Activated B cell treated with CpG ODN at 0.5 μM for 24 hours (primary cell): ENCODE measurements at regions not wholly inside any gene's neighbourhood (a gene's known extent, or its start where the extent isn't known, plus 50 kb on each side); places are given as distances from the start of the nearest gene placed in this dataset.

Experiments used
- ATAC-seq: fragments of 200-7000 bp; cut with Tn5 transposase; one replicate; pipeline ENCODE4 v1.10.0; 2021; ENCODE audit warnings: low read depth, mild to moderate bottlenecking, moderate library complexity
- CTCF ChIA-PET: fragments of 350-600 bp; sonication (Branson Sonifier 250); formaldehyde crosslinking; loops from one replicate; lab custom pipeline; 2021; ENCODE audit warnings: antibody characterized with exemption; lab: Charles Lee
- POLR2A ChIA-PET: fragments of 350-600 bp; sonication (Branson Sonifier 250); formaldehyde crosslinking; loops from one replicate; lab custom pipeline; 2021; ENCODE audit warnings: antibody characterized with exemption; lab: Charles Lee
- DNase-seq: peaks from one replicate; pipeline ENCODE4 v3.0.0; 2022
- H3K27ac Mint-ChIP-seq: one replicate; pipeline ENCODE4 v1.8.0; 2020; ENCODE audit warnings: mixed read lengths
- H3K27me3 Mint-ChIP-seq: one replicate; pipeline ENCODE4 v1.8.0; 2021; ENCODE audit warnings: mixed read lengths
- H3K36me3 Mint-ChIP-seq: one replicate; pipeline ENCODE4 v1.8.0; 2021; ENCODE audit warnings: low read depth, mixed read lengths
- H3K4me1 Mint-ChIP-seq: one replicate; pipeline ENCODE4 v1.8.0; 2021; ENCODE audit warnings: mixed read lengths
- H3K4me3 Mint-ChIP-seq: one replicate; pipeline ENCODE4 v1.8.0; 2020; ENCODE audit warnings: mild to moderate bottlenecking, mixed read lengths
- H3K9me3 Mint-ChIP-seq: one replicate; pipeline ENCODE4 v1.8.0; 2020; ENCODE audit warnings: mixed read lengths
- CTCF ChIP-seq: fragments of 200-600 bp; IDR thresholded peaks from one replicate; pipeline ENCODE4 v1.8.0; 2022; ENCODE audit warnings: antibody characterized with exemption, mild to moderate bottlenecking
- intact Hi-C: fragments of 100-400 bp; cut with micrococcal nuclease; formaldehyde crosslinking; loops from one replicate; pipeline ENCODE4 v1.15.1; 2024

GRCh38 chr13:56869671-56870070 lies 271.0 kb upstream of the PRR20A start:
- POLR2A ChIA-PET = no interaction called here
- no peak for TF ChIP-seq CTCF
- intact Hi-C loops = no loop called here
- H3K9me3 Mint-ChIP-seq = peaks cover 2% of the 10 kb centered on the region
- ATAC-seq = no peak
- H3K36me3 Mint-ChIP-seq = no peaks in the 10 kb centered on the region
- CTCF ChIA-PET = no interaction called here
- no peak for DNase-seq
- no peak overlapping the region for H3K4me3 Mint-ChIP-seq
- no peaks in the 10 kb centered on the region for H3K27me3 Mint-ChIP-seq
- H3K27ac Mint-ChIP-seq = no peak overlapping the region
- no peaks in the 10 kb centered on the region for H3K4me1 Mint-ChIP-seq

- H3K9me3 Mint-ChIP-seq = peaks cover 3% of the 10 kb centered on the region
- CTCF ChIA-PET = no interaction called here
- intact Hi-C loops = no loop called here
These were observed 254.3 kb upstream of the PRR20A start for GRCh38 chr13:56886398-56886797.

GRCh38 chr13:56888455-56888854 lies 252.3 kb upstream of the PRR20A start:
- ATAC-seq (no peak), DNase-seq (no peak)
- H3K4me3 Mint-ChIP-seq = no peak overlapping the region
- H3K27ac Mint-ChIP-seq = no peak overlapping the region
- no peak for TF ChIP-seq CTCF
- H3K36me3 Mint-ChIP-seq = no peaks in the 10 kb centered on the region
- peaks cover under 1% of the 10 kb centered on the region for H3K9me3 Mint-ChIP-seq
- CTCF ChIA-PET = no interaction called here
- intact Hi-C loops = no loop called here
- no peaks in the 10 kb centered on the region for H3K4me1 Mint-ChIP-seq
- no peaks in the 10 kb centered on the region for H3K27me3 Mint-ChIP-seq
- POLR2A ChIA-PET = no interaction called here

More at GRCh38 chr13:56886398-56886797, 254.3 kb upstream of the PRR20A start:
- no peaks in the 10 kb centered on the region for H3K36me3 Mint-ChIP-seq
- POLR2A ChIA-PET = no interaction called here
- TF ChIP-seq CTCF = no peak
- no peak for DNase-seq
- H3K27ac Mint-ChIP-seq = no peak overlapping the region
- no peak overlapping the region for H3K4me3 Mint-ChIP-seq
- no peaks in the 10 kb centered on the region for H3K4me1 Mint-ChIP-seq
- ATAC-seq = no peak
- no peaks in the 10 kb centered on the region for H3K27me3 Mint-ChIP-seq

DNA sequence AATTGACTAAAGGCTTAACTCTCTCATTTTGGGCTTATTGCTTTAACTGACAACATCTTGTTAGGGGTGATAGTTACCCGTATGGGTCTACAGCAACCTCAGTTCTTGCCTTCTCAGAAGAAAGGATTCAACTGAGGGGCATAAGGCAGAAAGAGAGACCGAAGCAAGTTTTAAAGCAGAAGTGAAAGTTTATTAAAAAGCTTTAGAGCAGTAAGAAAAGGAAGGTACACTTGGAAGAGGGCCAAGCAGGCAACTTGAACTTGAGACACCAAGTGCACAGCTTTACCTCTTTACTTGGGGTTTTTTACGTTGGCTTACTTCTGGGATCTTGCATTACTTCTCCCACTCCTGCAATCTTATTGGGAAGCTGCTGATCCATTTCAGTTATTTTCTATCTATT lies 246.9 kb upstream of the PRR20A start:
- Mint-ChIP-seq H3K4me1 (no peaks in the 10 kb centered on the region), H3K27ac (no peak overlapping the region), H3K9me3 (no peaks in the 10 kb centered on the region), H3K36me3 (no peaks in the 10 kb centered on the region), H3K4me3 (no peak overlapping the region), H3K27me3 (no peaks in the 10 kb centered on the region)
- no peak for ATAC-seq
- no peak for DNase-seq
- POLR2A ChIA-PET = no interaction called here
- intact Hi-C loops = no loop called here
- TF ChIP-seq CTCF = no peak
- CTCF ChIA-PET = no interaction called here

DNA sequence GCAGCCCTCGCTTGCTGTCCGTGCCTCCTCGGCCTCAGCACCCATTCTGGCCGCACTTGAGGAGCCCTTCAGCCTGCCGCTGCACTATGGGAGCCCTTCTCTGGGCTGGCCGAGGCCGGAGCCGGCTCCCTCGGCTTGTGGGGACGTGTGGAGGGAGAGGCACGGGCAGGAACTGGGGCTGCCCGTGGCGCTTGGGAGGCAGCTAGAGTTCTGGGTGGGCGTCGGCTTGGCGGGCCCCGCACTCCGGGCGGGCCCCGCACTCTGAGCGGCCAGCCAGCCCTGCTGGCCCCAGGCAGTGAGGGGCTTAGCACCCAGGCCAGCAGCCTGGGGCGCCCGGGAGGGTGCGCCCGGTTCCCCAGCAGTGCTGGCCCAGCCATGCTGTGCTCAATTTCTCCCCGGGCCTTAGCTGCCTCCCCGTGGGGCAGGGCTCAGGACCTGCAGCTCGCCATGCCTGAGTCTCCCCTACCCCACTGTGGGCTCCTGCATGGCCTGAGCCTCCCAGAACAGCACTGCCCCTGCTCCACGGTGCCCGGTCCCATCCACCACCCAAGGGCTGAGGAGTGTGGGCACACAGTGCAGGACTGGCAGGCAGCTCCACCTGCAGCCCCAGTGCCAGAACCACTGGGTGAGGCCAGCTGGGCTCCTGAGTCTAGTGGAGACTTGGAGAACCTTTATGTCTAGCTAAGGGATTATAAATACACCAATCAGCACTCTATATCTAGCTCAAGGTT lies 240.0 kb upstream of the PRR20A start:
- intact Hi-C loops = no loop called here
- DNase-seq (no peak), ATAC-seq (no peak)
- H3K4me1 Mint-ChIP-seq = no peaks in the 10 kb centered on the region
- no peak overlapping the region for H3K27ac Mint-ChIP-seq
- H3K36me3 Mint-ChIP-seq = no peaks in the 10 kb centered on the region
- POLR2A ChIA-PET = no interaction called here
- H3K27me3 Mint-ChIP-seq = no peaks in the 10 kb centered on the region
- TF ChIP-seq CTCF = no peak
- no peak overlapping the region for H3K4me3 Mint-ChIP-seq
- CTCF ChIA-PET = no interaction called here
- no peaks in the 10 kb centered on the region for H3K9me3 Mint-ChIP-seq
